ENCODE measurements at regions not wholly inside any gene's neighbourhood (a gene's known extent, or its start where the extent isn't known, plus 50 kb on each side); places are given as distances from the start of the nearest gene placed in this dataset.

DNA sequence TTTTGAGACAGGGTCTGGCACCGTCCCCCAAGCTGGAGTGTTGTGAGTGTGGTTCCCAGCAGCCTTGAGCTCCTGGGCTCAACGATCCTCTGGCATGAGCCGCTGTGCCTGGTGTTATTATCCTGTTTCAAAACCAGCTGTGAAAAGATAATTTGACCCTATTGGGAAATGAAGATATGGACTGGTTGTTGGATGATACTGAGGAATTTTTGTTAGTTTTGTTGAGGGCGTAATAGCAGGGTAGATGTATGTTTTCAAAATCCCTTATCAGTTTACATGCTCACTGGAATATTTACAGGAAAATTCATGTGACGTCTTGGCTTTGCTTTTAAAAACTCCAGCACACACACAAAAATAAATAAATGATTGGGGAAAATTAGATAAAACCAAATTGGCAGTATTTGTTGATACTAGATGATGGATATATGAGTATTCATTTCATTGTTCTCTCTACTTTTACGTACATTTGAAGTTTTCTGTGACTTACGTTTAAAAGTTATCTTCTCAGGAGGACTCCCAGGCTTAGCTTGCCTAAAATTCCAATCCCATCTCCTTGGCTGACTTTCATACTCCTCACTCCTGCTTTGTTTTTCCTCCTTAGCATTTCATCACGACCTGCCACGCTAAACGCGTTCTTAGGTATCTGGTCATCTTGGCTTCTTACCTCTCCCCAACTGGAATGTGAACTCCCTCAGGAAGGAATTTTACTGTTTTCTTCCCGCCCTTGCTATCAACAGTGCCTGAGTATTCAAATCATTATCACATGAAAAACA, 56.8 kb upstream of the TFRC start:
- no peak for TF ChIP-seq ZNF274 (IDR thresholded peaks at IDR 0.05; ENCODE audit: borderline replicate concordance, low read depth, low read length)
- TF ChIP-seq KDM5B (IDR thresholded peaks at IDR 0.05; ENCODE audit: insufficient replicate concordance, low read depth, low read length) = no peak
- TF ChIP-seq, protein P1, sequence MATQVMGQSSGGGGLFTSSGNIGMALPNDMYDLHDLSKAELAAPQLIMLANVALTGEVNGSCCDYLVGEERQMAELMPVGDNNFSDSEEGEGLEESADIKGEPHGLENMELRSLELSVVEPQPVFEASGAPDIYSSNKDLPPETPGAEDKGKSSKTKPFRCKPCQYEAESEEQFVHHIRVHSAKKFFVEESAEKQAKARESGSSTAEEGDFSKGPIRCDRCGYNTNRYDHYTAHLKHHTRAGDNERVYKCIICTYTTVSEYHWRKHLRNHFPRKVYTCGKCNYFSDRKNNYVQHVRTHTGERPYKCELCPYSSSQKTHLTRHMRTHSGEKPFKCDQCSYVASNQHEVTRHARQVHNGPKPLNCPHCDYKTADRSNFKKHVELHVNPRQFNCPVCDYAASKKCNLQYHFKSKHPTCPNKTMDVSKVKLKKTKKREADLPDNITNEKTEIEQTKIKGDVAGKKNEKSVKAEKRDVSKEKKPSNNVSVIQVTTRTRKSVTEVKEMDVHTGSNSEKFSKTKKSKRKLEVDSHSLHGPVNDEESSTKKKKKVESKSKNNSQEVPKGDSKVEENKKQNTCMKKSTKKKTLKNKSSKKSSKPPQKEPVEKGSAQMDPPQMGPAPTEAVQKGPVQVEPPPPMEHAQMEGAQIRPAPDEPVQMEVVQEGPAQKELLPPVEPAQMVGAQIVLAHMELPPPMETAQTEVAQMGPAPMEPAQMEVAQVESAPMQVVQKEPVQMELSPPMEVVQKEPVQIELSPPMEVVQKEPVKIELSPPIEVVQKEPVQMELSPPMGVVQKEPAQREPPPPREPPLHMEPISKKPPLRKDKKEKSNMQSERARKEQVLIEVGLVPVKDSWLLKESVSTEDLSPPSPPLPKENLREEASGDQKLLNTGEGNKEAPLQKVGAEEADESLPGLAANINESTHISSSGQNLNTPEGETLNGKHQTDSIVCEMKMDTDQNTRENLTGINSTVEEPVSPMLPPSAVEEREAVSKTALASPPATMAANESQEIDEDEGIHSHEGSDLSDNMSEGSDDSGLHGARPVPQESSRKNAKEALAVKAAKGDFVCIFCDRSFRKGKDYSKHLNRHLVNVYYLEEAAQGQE (IDR thresholded peaks at IDR 0.05; ENCODE audit: borderline replicate concordance) = no peak
- TF ChIP-seq, protein P1 (CRISPR knock-in tag; IDR thresholded peaks at IDR 0.05; ENCODE audit: low read depth) = no peak

Measured in K562 (cell line).